Muscle layer of colon (tissue), 2 donors: ENCODE measurements at regions not wholly inside any gene's neighbourhood (a gene's known extent, or its start where the extent isn't known, plus 50 kb on each side); places are given as distances from the start of the nearest gene placed in this dataset.

ENCODE experiments used
- H3K27ac ChIP-seq: one replicate; pipeline ENCODE4 v1.7.0; 2013; ENCODE audit warnings: low read depth, mild to moderate bottlenecking, low read length, moderate library complexity
- H3K27me3 ChIP-seq, 2 donors: one replicate each; pipeline ENCODE4 v1.7.0; 2013; ENCODE audit warnings: low read length in 2 of 2, mild to moderate bottlenecking in 2 of 2; ENCODE audit not compliant: insufficient read depth in 2 of 2, control insufficient read depth in 1 of 2
- H3K36me3 ChIP-seq: one replicate; pipeline ENCODE4 v1.7.0; 2013; ENCODE audit warnings: mild to moderate bottlenecking, low read length; ENCODE audit not compliant: insufficient read depth
- H3K4me1 ChIP-seq: one replicate; pipeline ENCODE4 v1.7.0; 2013; ENCODE audit warnings: mild to moderate bottlenecking, low read length; ENCODE audit not compliant: insufficient read depth
- H3K4me3 ChIP-seq, 2 donors: one replicate each; pipeline ENCODE4 v1.7.0; 2013; ENCODE audit warnings: low read length in 2 of 2, low read depth in 1 of 2, mild to moderate bottlenecking in 1 of 2, moderate library complexity in 1 of 2
- H3K9ac ChIP-seq: one replicate; pipeline ENCODE4 v1.7.0; 2013; ENCODE audit warnings: low read length
- H3K9me3 ChIP-seq: one replicate; pipeline ENCODE4 v1.7.0; 2013; ENCODE audit warnings: mild to moderate bottlenecking, low read length
- donor health status: abdominal sarcoma.
- donor health status: Adenocarcinoma of cecum.

DNA sequence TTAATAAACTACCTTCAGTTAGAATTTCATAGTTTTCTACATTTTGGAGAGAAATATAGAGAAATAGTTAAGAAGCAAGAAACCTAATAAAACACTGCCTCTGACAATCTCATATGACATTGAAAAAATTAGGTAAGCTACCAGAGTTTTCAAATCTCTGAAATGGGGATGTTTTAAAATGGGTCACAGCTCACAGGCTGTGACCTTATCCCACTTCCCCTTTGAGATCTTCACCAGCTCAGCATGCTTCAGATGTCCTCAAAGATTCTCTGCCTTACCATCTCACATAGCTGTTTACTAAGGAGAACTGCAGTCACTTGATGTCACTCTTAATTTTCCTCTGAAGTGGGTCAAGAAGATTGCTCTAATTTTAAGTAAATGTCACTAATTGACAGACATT is 717.8 kb downstream of the JRKL start:
- Histone ChIP-seq H3K4me3 (no peak overlapping the region), H3K36me3 (no peaks in the 10 kb centered on the region), H3K9ac (no peak overlapping the region), H3K4me1 (peaks cover 6% of the 10 kb centered on the region), H3K27ac (no peak overlapping the region), H3K27me3 (no peaks in the 10 kb centered on the region), H3K9me3 (no peaks in the 10 kb centered on the region)

DNA sequence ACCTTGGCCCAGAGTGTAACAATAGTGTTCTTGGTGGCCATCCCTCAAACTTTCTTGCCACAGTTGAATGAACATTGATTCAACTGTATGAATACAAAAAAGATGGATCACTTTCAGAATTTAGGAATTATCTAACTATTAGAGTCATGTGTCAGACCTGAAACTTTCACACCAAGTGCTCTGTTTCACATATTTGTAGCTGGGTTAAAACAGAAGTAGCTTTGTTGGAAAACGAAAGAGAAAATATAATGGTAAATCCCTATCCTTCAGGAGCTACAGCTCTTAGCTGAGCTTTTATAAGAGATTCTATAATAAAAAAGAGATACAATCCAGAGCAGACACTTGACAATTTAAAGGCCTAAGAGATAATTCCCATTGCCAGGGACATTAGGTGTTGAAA is 719.3 kb downstream of the JRKL start:
- Histone ChIP-seq H3K9me3 (no peaks in the 10 kb centered on the region), H3K9ac (no peak overlapping the region), H3K27me3 (no peaks in the 10 kb centered on the region), H3K4me3 (no peak overlapping the region), H3K36me3 (no peaks in the 10 kb centered on the region), H3K27ac (no peak overlapping the region), H3K4me1 (peaks cover 6% of the 10 kb centered on the region)

DNA sequence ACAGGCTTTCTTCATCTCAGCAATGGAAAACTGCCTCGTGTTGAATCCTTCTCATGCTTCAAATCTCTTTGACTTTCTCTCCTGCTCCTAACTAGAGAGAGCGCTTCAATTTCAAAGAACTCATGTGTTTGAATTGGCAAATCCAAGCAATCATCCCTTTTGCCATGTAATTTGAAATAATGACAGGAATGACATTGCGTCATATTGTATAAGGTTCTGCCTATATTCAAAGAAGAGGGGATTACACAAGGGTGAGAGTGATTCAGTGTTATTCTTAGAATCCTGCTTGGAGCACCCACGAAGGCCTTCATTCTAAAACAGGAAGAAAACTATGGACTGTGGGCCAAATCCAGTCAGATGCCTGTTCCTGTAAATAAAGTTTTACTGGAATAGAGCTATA is 720.6 kb downstream of the JRKL start:
- no peaks in the 10 kb centered on the region for H3K27me3 ChIP-seq

DNA sequence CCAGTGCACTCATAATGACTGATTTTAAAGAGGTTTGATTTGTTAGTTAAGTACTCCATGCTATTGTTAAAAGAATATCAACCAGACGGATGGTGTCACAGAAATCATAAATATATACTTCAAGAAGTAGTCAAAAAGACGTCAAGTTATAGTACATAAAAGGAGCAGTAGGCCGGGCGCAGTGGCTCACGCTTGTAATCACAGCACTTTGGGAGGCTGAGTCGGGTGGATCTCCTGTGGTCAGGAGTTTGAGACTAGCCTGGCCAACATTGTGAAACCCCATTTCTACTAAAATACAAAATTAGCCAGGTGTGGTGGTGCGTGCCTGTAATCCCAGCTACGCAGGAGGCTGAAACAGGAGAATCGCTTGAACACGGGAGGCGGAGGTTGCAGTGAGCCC is 721.7 kb downstream of the JRKL start:
- Histone ChIP-seq H3K27me3 (no peaks in the 10 kb centered on the region), H3K36me3 (no peaks in the 10 kb centered on the region), H3K4me3 (no peak overlapping the region), H3K4me1 (peaks cover 6% of the 10 kb centered on the region), H3K9ac (no peak overlapping the region), H3K27ac (no peak overlapping the region), H3K9me3 (no peaks in the 10 kb centered on the region)

More for the DNA sequence above, 720.6 kb downstream of the JRKL start:
- no peaks in the 10 kb centered on the region for H3K9me3 ChIP-seq
- H3K4me1 ChIP-seq = peaks cover 6% of the 10 kb centered on the region
- no peaks in the 10 kb centered on the region for H3K36me3 ChIP-seq
- no peak overlapping the region for H3K4me3 ChIP-seq
- no peak overlapping the region for H3K27ac ChIP-seq
- no peak overlapping the region for H3K9ac ChIP-seq

DNA sequence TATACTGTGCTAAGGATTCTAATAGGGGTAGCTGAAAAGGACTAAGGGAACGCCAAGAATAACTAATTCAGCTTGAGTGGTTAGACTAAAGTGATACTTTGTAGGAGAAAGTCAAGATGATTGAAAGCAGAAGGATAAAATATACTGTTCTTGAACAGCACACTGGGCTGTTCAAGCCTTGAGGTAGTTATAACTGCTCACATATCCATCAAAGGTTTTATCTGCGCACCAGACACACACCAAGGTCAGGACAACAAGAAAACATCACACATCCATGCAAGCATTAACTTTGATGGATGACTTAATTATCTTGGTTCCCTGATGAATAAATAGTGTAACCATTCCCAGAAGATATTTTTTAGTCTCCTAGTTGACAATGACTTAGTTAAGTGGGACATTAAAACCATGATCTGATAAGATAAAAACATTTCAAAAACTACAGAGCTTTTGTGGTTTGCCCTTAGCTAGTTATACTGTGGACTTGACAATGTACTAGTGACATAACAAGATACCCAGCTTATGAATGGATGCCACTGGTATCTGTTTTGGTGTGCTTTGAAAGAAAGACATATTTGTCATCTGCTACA is 728.9 kb downstream of the JRKL start:
- no peaks in the 10 kb centered on the region for H3K36me3 ChIP-seq

DNA sequence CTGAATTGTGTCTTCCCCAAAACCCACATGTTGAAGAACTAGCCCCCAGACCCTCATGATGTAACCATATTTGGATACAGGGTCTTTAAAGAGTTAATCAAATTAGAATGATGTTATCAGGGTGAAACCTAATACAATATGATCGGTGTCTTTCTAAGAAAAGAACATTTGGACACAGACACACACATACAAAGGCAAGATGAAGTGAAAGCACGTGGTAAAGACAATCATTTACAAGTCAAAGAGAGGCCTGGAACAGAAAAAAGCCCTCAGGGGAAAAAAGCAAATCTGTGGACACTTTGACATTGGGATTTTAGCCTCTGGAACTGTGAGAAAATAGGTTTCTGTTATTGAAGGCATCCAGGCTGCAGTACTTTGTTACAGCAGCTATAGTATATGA is 733.4 kb downstream of the JRKL start:
- Histone ChIP-seq H3K4me1 (no peaks in the 10 kb centered on the region), H3K9me3 (no peaks in the 10 kb centered on the region), H3K27ac (no peak overlapping the region), H3K27me3 (no peaks in the 10 kb centered on the region), H3K9ac (no peak overlapping the region), H3K36me3 (no peaks in the 10 kb centered on the region), H3K4me3 (no peak overlapping the region)

More for the DNA sequence above, 728.9 kb downstream of the JRKL start:
- Histone ChIP-seq H3K27me3 (no peaks in the 10 kb centered on the region), H3K9ac (no peak overlapping the region), H3K4me3 (no peak overlapping the region), H3K27ac (no peak overlapping the region), H3K4me1 (no peaks in the 10 kb centered on the region), H3K9me3 (no peaks in the 10 kb centered on the region)

DNA sequence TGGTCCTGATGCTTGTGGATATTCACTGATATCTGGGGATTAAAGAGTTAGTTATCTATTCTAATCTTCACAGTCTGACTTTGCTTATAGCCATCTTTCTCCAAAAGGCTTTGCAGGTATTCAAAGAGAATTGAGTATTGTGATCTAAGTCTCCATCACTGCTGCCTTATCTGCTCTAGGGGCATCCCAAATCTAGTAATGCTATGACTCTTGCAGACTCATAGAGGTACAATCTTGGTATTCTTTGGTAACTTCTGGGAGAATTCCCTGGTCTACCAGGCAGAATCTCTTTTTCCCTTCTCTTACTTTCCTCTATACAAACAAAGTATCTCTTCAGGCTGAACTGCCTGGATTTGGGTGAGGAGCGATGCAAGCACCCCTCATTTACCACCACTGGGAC is 746.3 kb downstream of the JRKL start:
- H3K36me3 ChIP-seq = no peaks in the 10 kb centered on the region
- H3K4me3 ChIP-seq = no peak overlapping the region
- no peaks in the 10 kb centered on the region for H3K27me3 ChIP-seq
- no peaks in the 10 kb centered on the region for H3K4me1 ChIP-seq
- H3K9me3 ChIP-seq = no peaks in the 10 kb centered on the region
- no peak overlapping the region for H3K9ac ChIP-seq
- no peak overlapping the region for H3K27ac ChIP-seq

DNA sequence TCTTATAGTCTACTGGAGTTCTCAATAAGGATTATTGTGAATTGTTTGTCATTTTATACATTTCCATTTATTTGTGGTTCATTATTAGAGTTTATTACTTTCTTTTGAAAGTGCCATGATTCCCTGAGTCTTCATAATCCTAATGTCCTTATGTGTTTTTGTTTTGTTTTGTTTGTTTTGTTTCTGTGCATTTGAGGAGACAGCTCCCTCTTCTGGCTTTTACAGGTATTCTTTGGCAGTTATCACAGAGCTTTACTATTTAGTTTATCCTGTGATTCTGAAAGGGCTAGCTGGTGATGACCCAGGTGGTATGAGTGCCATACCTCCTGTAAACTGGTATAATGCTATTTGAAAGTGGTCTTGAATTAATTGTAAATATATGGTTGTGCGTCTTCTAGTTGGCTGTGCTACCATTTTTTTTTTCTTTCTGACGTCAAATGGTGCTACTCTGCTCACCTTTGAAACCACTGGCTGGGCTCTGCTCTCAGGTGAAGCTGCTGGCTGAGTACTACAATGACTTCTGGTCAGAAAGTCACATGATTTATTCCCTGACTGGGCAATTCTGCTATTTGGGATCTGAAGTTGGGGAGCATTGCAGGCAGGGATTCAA is 751.2 kb downstream of the JRKL start:
- H3K27ac ChIP-seq = no peak overlapping the region
- H3K9me3 ChIP-seq = no peaks in the 10 kb centered on the region
- no peaks in the 10 kb centered on the region for H3K4me1 ChIP-seq
- no peak overlapping the region for H3K4me3 ChIP-seq
- H3K27me3 ChIP-seq = no peaks in the 10 kb centered on the region
- no peak overlapping the region for H3K9ac ChIP-seq
- no peaks in the 10 kb centered on the region for H3K36me3 ChIP-seq

DNA sequence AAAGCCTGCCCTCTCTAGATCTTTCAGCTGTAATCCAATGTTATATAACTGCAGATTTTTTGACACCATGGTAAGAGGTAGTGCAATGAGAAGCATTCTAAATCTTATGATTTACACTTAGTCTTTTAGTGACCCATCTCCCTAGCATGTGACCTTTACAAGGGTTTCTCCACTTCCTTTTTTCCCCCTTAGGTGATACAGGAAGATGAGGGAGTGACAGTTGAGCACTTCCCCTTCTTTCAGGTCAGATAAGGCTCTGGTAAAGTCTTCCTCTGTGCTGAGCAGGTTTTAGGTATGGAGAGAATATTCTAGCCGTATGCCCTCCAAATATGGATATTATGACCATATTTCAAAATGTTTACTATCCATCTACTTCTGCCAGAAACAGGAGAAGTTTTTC is 753.6 kb downstream of the JRKL start:
- no peaks in the 10 kb centered on the region for H3K4me1 ChIP-seq
- H3K9me3 ChIP-seq = no peaks in the 10 kb centered on the region
- no peaks in the 10 kb centered on the region for H3K27me3 ChIP-seq

DNA sequence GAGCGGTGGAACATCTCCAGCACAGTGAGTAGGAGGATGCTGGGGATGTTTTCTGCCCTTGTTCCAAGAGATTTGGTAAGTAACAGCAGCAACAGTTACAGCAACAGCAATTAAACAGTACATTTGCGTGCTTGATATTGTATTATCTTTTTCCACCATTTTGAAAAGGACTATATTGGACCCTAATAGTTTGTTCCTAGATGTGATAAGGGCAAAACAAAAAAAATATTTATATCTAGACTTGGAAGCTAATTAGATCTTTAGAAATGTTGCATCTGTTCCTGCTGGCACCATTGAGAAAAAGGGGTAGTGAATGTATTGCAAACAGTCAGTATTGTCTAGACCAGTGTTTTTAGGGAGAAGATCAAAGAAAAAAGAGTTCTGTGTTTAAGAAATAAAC is 759.9 kb downstream of the JRKL start:
- Histone ChIP-seq H3K27ac (no peak overlapping the region), H3K27me3 (no peaks in the 10 kb centered on the region), H3K9me3 (no peaks in the 10 kb centered on the region), H3K4me1 (no peaks in the 10 kb centered on the region), H3K4me3 (no peak overlapping the region), H3K9ac (no peak overlapping the region), H3K36me3 (no peaks in the 10 kb centered on the region)

More for the DNA sequence above, 753.6 kb downstream of the JRKL start:
- Histone ChIP-seq H3K4me3 (no peak overlapping the region), H3K9ac (no peak overlapping the region), H3K36me3 (no peaks in the 10 kb centered on the region), H3K27ac (no peak overlapping the region)

DNA sequence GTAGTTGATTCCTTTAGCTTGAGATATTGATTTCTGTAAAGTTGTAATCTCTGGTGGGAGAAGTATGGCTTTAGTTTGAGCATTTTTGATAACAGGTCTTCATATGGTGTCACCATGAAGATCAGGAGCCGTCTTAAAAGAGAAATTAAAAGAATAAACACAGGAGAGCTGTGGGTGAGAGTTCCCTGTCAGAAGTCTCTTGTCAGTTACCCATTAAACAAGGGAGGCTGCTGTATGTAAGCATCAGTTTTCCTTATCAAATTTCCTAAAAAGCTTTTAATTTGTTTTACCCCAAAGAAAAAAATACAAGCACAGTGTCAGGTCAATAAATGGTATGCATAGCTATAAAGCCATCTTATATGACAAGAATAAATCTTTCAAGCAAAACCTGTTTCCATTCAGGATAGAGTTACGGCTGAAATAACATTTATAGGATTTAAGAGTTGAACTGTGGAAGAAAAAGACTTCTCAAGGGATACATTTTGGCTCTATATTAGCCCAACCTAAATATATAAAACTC is 767.5 kb downstream of the JRKL start:
- Histone ChIP-seq H3K27ac (no peak overlapping the region), H3K4me1 (no peaks in the 10 kb centered on the region), H3K36me3 (no peaks in the 10 kb centered on the region), H3K4me3 (no peak overlapping the region), H3K9me3 (no peaks in the 10 kb centered on the region), H3K9ac (no peak overlapping the region), H3K27me3 (no peaks in the 10 kb centered on the region)

DNA sequence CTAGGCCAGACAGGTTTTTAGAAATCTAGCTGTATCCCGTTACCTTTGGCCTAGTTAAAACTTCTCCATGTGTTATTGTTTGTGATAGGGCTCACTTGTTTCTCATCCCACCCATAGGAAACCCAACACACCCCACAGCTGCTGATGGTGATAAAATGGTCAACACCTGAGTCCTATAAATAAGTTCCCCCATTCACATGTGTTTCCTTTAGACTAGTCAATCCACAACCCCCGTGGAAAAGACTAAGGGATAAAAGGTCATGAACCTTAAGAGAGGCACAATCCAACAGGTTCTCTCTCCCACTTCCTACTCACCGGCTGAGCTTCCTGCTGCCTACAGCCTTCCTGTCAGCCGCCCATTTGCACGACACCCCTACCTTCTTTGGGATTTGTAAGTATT is 768.4 kb downstream of the JRKL start:
- Histone ChIP-seq H3K27ac (no peak overlapping the region), H3K4me1 (no peaks in the 10 kb centered on the region), H3K9me3 (no peaks in the 10 kb centered on the region), H3K9ac (no peak overlapping the region), H3K4me3 (no peak overlapping the region), H3K36me3 (no peaks in the 10 kb centered on the region), H3K27me3 (no peaks in the 10 kb centered on the region)
